ENCODE measurements at regions not wholly inside any gene's neighbourhood (a gene's known extent, or its start where the extent isn't known, plus 50 kb on each side); places are given as distances from the start of the nearest gene placed in this dataset.

DNA sequence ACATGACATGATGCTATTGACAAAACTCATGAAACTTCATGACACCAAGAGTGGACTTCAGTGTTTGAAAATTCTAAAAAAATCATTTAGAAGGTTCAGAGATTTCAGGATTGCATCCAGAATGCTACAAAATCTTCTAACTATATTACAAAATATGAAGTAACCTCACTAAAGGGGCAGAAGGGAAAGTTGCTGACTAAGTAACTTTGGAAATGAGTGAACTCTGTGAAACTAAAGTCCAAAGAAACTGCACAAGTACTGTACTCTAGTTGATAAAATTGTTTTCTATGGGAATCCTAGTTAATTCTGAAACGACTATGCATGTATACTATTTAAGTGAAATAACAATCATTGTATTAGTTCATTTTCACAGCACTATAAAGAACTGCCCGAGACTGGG is 184.4 kb downstream of the LYPLAL1 start:
- ChIA-PET POLR2A (no interaction called here), CTCF (ENCODE audit: unreplicated experiment) (no interaction called here)
- no peaks in the 10 kb centered on the region for H3K9me3 ChIP-seq (ENCODE audit: low read length)
- H3K79me2 ChIP-seq (ENCODE audit: insufficient read depth, low read depth, low read length): no peaks in the 10 kb centered on the region
- H3K4me2 ChIP-seq (ENCODE audit: low read length): no peak overlapping the region
- TF ChIP-seq EZH2phosphoT487 (IDR thresholded peaks at IDR 0.05; ENCODE audit: borderline replicate concordance, low read depth, low read length): no peak
- TF ChIP-seq, protein P1, sequence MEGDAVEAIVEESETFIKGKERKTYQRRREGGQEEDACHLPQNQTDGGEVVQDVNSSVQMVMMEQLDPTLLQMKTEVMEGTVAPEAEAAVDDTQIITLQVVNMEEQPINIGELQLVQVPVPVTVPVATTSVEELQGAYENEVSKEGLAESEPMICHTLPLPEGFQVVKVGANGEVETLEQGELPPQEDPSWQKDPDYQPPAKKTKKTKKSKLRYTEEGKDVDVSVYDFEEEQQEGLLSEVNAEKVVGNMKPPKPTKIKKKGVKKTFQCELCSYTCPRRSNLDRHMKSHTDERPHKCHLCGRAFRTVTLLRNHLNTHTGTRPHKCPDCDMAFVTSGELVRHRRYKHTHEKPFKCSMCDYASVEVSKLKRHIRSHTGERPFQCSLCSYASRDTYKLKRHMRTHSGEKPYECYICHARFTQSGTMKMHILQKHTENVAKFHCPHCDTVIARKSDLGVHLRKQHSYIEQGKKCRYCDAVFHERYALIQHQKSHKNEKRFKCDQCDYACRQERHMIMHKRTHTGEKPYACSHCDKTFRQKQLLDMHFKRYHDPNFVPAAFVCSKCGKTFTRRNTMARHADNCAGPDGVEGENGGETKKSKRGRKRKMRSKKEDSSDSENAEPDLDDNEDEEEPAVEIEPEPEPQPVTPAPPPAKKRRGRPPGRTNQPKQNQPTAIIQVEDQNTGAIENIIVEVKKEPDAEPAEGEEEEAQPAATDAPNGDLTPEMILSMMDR (conservative IDR thresholded peaks at IDR 0.05; ENCODE audit: low read length): no peak
- H3K4me3 ChIP-seq (ENCODE audit: low read depth, low read length, poor library complexity, severe bottlenecking): no peak overlapping the region
- no peaks in the 10 kb centered on the region for H3K9me2 ChIP-seq (ENCODE audit: insufficient read depth, low read length)
- H4K20me1 ChIP-seq (ENCODE audit: insufficient read depth, low read length): no peaks in the 10 kb centered on the region
- no peak overlapping the region for H3K27ac ChIP-seq (ENCODE audit: low read depth, low read length, poor library complexity, severe bottlenecking)
- intact Hi-C loops (cut with micrococcal nuclease; ENCODE audit: unreplicated experiment): no loop called here
- H3K4me1 ChIP-seq (ENCODE audit: insufficient read depth, low read length, poor library complexity, severe bottlenecking): no peaks in the 10 kb centered on the region
- H3K36me3 ChIP-seq (ENCODE audit: insufficient read depth, low read length): no peaks in the 10 kb centered on the region
- BruUV-seq (replicated peaks): no TSS peak
- DNase-seq (ENCODE audit: low spot score): no peak
- no peak overlapping the region for H2AFZ ChIP-seq (ENCODE audit: low read length)

DNA sequence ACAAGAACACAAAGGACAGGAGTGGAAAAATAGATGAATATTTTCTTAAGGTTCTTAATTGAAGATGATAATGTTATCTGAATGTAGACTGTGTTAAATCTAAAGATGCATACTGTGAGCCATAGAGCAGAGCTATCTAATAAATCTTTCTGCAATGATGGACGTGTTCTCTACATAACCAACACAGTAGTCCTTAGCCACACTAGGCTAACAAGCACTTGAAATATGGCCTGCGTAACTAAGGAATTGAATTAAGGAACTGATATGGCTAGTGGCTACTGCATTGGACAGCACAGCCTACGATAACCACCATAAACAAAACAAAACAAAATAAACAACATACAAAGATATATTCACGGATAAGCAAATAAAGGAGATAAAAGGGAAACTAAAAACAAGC is 181.3 kb downstream of the LYPLAL1 start:
- no TSS peak for BruUV-seq (replicated peaks)
- no peaks in the 10 kb centered on the region for H4K20me1 ChIP-seq (ENCODE audit: insufficient read depth, low read length)
- no peaks in the 10 kb centered on the region for H3K9me2 ChIP-seq (ENCODE audit: insufficient read depth, low read length)
- no peaks in the 10 kb centered on the region for H3K36me3 ChIP-seq (ENCODE audit: insufficient read depth, low read length)
- no peak overlapping the region for H3K4me3 ChIP-seq (ENCODE audit: low read depth, low read length, poor library complexity, severe bottlenecking)
- no peaks in the 10 kb centered on the region for H3K4me1 ChIP-seq (ENCODE audit: insufficient read depth, low read length, poor library complexity, severe bottlenecking)
- no peak overlapping the region for H3K27ac ChIP-seq (ENCODE audit: low read depth, low read length, poor library complexity, severe bottlenecking)
- POLR2A ChIA-PET: interaction anchor here (1.0 kb wide), 1 partner anchor 11 kb away, joined by 4 read pairs; no protein-coding TSS in a partner anchor
- TF ChIP-seq, protein P1 (conservative IDR thresholded peaks at IDR 0.05; ENCODE audit: low read length): no peak
- no peak for TF ChIP-seq EZH2phosphoT487 (IDR thresholded peaks at IDR 0.05; ENCODE audit: borderline replicate concordance, low read depth, low read length)
- no peak overlapping the region for H2AFZ ChIP-seq (ENCODE audit: low read length)
- no peak overlapping the region for H3K4me2 ChIP-seq (ENCODE audit: low read length)
- CTCF ChIA-PET (ENCODE audit: unreplicated experiment): no interaction called here
- H3K9me3 ChIP-seq (ENCODE audit: low read length): no peaks in the 10 kb centered on the region
- DNase-seq (ENCODE audit: low spot score): no peak
- intact Hi-C loops (cut with micrococcal nuclease; ENCODE audit: unreplicated experiment): no loop called here
- no peaks in the 10 kb centered on the region for H3K79me2 ChIP-seq (ENCODE audit: insufficient read depth, low read depth, low read length)

GRCh38 chr1:219352961-219353651 is 179.4 kb downstream of the LYPLAL1 start:
- no peaks in the 10 kb centered on the region for H3K9me3 ChIP-seq (ENCODE audit: low read length)
- POLR2A ChIA-PET: interaction anchor here (0.6 to 0.7 kb wide), 2 partner anchors 165 to 217 kb away, joined by 4 to 7 read pairs; no protein-coding TSS in a partner anchor
- no TSS peak for BruUV-seq (replicated peaks)
- no peak overlapping the region for H2AFZ ChIP-seq (ENCODE audit: low read length)
- CTCF ChIA-PET (ENCODE audit: unreplicated experiment): no interaction called here
- H3K27ac ChIP-seq (ENCODE audit: low read depth, low read length, poor library complexity, severe bottlenecking): no peak overlapping the region
- H3K79me2 ChIP-seq (ENCODE audit: insufficient read depth, low read depth, low read length): no peaks in the 10 kb centered on the region
- no peaks in the 10 kb centered on the region for H3K4me1 ChIP-seq (ENCODE audit: insufficient read depth, low read length, poor library complexity, severe bottlenecking)
- no peak for DNase-seq (ENCODE audit: low spot score)
- H3K9me2 ChIP-seq (ENCODE audit: insufficient read depth, low read length): no peaks in the 10 kb centered on the region
- no peak overlapping the region for H3K4me2 ChIP-seq (ENCODE audit: low read length)
- TF ChIP-seq EZH2phosphoT487 (IDR thresholded peaks at IDR 0.05; ENCODE audit: borderline replicate concordance, low read depth, low read length): no peak
- TF ChIP-seq, protein P1 (conservative IDR thresholded peaks at IDR 0.05; ENCODE audit: low read length): no peak
- H3K4me3 ChIP-seq (ENCODE audit: low read depth, low read length, poor library complexity, severe bottlenecking): no peak overlapping the region
- H3K36me3 ChIP-seq (ENCODE audit: insufficient read depth, low read length): no peaks in the 10 kb centered on the region
- H4K20me1 ChIP-seq (ENCODE audit: insufficient read depth, low read length): no peaks in the 10 kb centered on the region
- intact Hi-C loops (cut with micrococcal nuclease; ENCODE audit: unreplicated experiment): no loop called here
